ENCODE measurements at regions not wholly inside any gene's neighbourhood (a gene's known extent, or its start where the extent isn't known, plus 50 kb on each side); places are given as distances from the start of the nearest gene placed in this dataset.

GRCh38 chr6:141580131-141580530 is 552.6 kb upstream of the GJE1 start:
- Histone ChIP-seq H3F3A (ENCODE audit: insufficient read depth, low read depth) (no peaks in the 10 kb centered on the region), H3K9me2 (ENCODE audit: insufficient read depth) (no peaks in the 10 kb centered on the region), H3K4me3 (no peak overlapping the region), H3K36me3 (ENCODE audit: low read depth) (no peaks in the 10 kb centered on the region), H3K27ac (no peak overlapping the region), H3K27me3 (ENCODE audit: insufficient read depth, low read depth) (no peaks in the 10 kb centered on the region), H3K9me3 (ENCODE audit: insufficient read depth, low read depth) (no peaks in the 10 kb centered on the region), H3K79me2 (ENCODE audit: low read depth) (no peaks in the 10 kb centered on the region), H3K4me2 (no peak overlapping the region), H4K20me1 (ENCODE audit: insufficient read depth) (no peaks in the 10 kb centered on the region), H3K4me1 (replicated peaks; ENCODE audit: insufficient read depth) (no peaks in the 10 kb centered on the region), H2AFZ (no peak overlapping the region)
- CTCF ChIA-PET = no interaction called here
- intact Hi-C loops (cut with micrococcal nuclease; ENCODE audit: unreplicated experiment) = no loop called here
- DNase-seq = no peak
- BruUV-seq (replicated peaks) = no TSS peak
- POLR2A ChIA-PET (ENCODE audit: unreplicated experiment) = no interaction called here
- no peak for TF ChIP-seq EZH2 (IDR thresholded peaks at IDR 0.05; ENCODE audit: low read depth)
- no peak for TF ChIP-seq CTCF (conservative IDR thresholded peaks at IDR 0.05)

GRCh38 chr6:141576751-141577150 is 556.0 kb upstream of the GJE1 start:
- Histone ChIP-seq H3F3A (ENCODE audit: insufficient read depth, low read depth) (no peaks in the 10 kb centered on the region), H3K27me3 (ENCODE audit: insufficient read depth, low read depth) (no peaks in the 10 kb centered on the region), H3K4me2 (no peak overlapping the region), H3K79me2 (ENCODE audit: low read depth) (no peaks in the 10 kb centered on the region), H3K9me2 (ENCODE audit: insufficient read depth) (no peaks in the 10 kb centered on the region), H3K9me3 (ENCODE audit: insufficient read depth, low read depth) (no peaks in the 10 kb centered on the region), H3K4me1 (replicated peaks; ENCODE audit: insufficient read depth) (no peaks in the 10 kb centered on the region), H4K20me1 (ENCODE audit: insufficient read depth) (no peaks in the 10 kb centered on the region), H2AFZ (no peak overlapping the region), H3K36me3 (ENCODE audit: low read depth) (no peaks in the 10 kb centered on the region), H3K27ac (no peak overlapping the region), H3K4me3 (no peak overlapping the region)
- BruUV-seq (replicated peaks) = no TSS peak
- TF ChIP-seq CTCF (conservative IDR thresholded peaks at IDR 0.05) (no peak), EZH2 (IDR thresholded peaks at IDR 0.05; ENCODE audit: low read depth) (no peak)
- intact Hi-C loops (cut with micrococcal nuclease; ENCODE audit: unreplicated experiment) = no loop called here
- ChIA-PET POLR2A (ENCODE audit: unreplicated experiment) (no interaction called here), CTCF (no interaction called here)
- no peak for DNase-seq

- ChIA-PET CTCF (interaction anchor here (0.6 kb wide), 1 partner anchor 523 kb away, joined by 6 read pairs; no protein-coding TSS in a partner anchor), POLR2A (ENCODE audit: unreplicated experiment) (no interaction called here)
- H2AFZ ChIP-seq = no peak overlapping the region
- no peak overlapping the region for H3K27ac ChIP-seq
- intact Hi-C loops (cut with micrococcal nuclease; ENCODE audit: unreplicated experiment) = loop anchor here (5.0 kb wide), 1 partner anchor 641 kb away; no protein-coding TSS in a partner anchor
- TF ChIP-seq EZH2 (IDR thresholded peaks at IDR 0.05; ENCODE audit: low read depth) (no peak), CTCF (conservative IDR thresholded peaks at IDR 0.05) (peak; percentile 91)
- no peak overlapping the region for H3K4me3 ChIP-seq
- H3F3A ChIP-seq (ENCODE audit: insufficient read depth, low read depth) = no peaks in the 10 kb centered on the region
- H3K36me3 ChIP-seq (ENCODE audit: low read depth) = no peaks in the 10 kb centered on the region
- no peaks in the 10 kb centered on the region for H3K79me2 ChIP-seq (ENCODE audit: low read depth)
- H3K27me3 ChIP-seq (ENCODE audit: insufficient read depth, low read depth) = no peaks in the 10 kb centered on the region
- H3K4me1 ChIP-seq (replicated peaks; ENCODE audit: insufficient read depth) = peaks cover 4% of the 10 kb centered on the region; the same call in 1 of the 2 replicates
- no peaks in the 10 kb centered on the region; the same call in 1 of the 2 replicates for H3K9me3 ChIP-seq (ENCODE audit: insufficient read depth, low read depth)
- H3K9me2 ChIP-seq (ENCODE audit: insufficient read depth) = no peaks in the 10 kb centered on the region
- H3K4me2 ChIP-seq = peak overlapping the region; percentile 25; the same call in 1 of the 2 replicates
- no peaks in the 10 kb centered on the region for H4K20me1 ChIP-seq (ENCODE audit: insufficient read depth)
- peak; percentile 46 to 52 for DNase-seq
- BruUV-seq (replicated peaks) = no TSS peak
Observed at GRCh38 chr6:141562851-141563763, 569.6 kb upstream of the GJE1 start.

Data from PC-9 (cell line).